HTR-8/SVneo (cell line): ENCODE measurements at regions not wholly inside any gene's neighbourhood (a gene's known extent, or its start where the extent isn't known, plus 50 kb on each side); places are given as distances from the start of the nearest gene placed in this dataset.
"Not testable (repeated sequence)": the region's sequence is repeated elsewhere in the genome, so short reads cannot be mapped to it uniquely, and the experiment has no call there.

Experiments used
- DNase-seq: peaks from one replicate; pipeline ENCODE4 v3.0.0; 2011; ENCODE audit warnings: low spot score, mixed read lengths; ENCODE audit not compliant: insufficient read length
- FAIRE-seq: peaks from 2 replicates; lab custom pipeline; 2011; peaks lifted over from hg19 to GRCh38; lab: Jason Lieb, UNC

DNA sequence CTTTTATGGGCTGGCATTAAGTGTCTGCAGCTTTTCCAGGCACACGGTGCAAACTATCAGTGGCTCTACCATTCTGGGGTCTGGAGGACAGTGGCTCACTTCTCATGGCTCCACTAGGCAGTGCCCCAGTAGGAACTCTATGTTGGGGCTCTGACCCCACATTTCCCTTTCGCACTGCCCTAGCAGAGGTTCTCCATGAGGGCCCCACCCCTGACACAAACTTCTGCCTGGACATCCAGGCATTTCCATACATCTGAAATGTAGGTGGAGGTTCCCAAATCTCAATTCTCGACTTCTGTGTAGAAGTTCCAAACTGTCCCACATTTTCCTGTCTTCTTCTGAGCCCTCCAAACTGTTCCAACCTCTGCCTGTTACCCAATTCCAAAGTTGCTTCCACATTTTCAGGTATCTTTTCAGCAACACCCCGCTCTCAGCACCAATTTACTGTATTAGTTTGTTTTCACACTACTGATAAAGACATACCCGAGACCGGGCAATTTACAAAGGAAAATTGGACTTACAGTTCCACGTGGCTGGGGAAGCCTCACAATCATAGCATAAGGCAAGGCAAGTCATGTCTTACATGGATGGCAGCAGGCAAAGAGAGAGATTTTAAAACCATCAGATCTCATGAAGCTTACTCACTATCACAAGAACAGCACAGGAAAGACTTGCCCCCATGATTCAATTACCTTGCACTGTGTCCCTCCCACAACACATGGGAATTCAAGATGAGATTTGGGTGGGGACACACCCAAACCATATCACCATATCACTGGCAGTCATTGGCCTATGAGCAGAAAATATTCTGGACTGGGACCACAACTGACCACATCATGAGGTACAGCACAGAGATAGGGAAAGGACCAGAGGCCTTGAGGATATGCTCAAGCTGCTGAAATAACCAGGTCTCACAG, 136.8 kb downstream of the TMEM30B start:
- DNase-seq, FAIRE-seq: not testable (repeated sequence)

DNA sequence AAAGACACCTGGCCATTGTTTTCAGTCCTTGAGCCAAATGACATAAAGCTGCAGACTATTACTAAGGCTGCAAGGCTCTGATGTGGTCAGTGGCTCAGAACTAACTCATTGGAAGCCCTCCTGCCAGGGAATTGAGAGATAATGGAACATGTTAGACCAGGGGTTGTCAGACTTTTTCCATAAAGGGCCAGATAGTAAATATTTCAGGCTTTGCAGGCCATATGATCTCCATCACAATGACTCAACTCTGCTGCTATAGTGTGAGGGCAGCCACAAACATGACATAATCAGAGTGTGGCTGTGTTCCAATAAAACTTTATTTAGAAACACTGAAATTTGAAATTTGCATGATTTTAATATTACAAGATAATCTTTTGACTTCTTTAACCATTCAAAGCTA, 140.3 kb downstream of the TMEM30B start:
- DNase-seq (no peak), FAIRE-seq (no peak)

DNA sequence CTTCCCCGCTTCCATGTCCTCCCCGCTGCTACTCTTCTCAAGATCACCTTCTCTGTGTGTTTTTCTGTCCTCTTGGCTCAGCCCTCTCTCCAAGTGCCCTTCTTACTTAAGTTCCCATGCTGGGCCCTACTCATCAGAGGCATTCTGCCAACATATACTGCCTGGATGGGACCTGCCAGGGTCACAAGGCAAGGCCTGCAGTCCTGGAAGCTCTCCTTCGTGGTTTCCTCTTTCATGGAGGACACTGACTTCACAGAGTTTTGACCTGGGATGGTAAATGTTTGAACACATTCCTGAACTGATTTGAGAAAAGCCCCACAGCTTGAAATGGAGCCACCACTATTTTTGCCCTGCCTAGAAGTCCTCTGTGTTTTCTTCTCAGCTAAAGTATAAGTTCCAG, 140.9 kb downstream of the TMEM30B start:
- DNase-seq (no peak), FAIRE-seq (no peak)

DNA sequence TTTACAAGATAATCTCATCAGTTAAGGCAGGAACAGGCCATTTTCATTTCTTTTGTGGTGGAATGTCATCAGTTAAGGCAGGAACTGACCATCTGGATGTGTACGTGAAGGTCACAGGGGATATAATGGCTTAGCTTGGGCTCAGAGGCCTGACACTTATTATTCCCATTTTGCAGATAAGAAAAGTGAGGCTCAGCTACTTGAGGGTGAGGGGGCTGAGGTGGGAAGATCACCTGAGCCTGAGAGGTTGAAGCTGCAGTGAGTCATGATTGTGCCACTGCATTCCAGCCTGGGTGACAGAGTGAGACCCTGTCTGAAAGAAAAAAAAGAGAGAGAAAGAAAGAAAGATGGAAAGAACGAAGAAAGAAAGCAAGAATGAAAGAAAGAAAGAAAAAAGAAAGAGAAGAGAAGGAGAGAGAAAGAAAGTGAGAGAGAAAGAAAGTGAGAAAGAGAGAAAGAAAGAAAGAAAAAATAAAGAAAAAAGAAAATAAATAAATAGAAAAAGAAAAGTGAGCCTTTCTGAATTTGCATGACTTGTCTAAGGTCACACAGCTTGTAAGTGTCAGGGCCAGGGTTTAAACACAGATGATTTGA, 142.0 kb downstream of the TMEM30B start:
- peak; percentile 74 for FAIRE-seq

DNA sequence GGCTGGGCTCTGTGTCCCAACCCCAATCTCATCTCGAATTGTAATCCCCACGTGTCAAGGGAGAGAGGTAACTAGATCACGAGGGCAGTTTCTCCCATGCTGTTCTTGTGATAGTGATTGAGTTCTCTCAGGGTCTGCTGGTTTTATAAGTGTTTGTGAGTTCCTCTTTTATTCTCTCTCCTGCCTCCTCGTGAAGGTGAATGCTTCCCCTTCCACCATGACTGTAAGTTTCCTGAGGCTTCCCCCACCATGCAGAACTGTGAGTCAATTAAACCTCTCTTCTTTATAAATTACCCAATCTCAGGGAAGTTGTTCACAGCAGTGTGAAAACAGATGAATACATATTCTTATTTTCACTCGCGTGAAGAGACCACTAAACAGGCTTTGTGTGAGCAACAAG, 148.2 kb downstream of the TMEM30B start:
- FAIRE-seq (peak; percentile 93), DNase-seq (no peak)

More for the DNA sequence above, 142.0 kb downstream of the TMEM30B start:
- no peak for DNase-seq

DNA sequence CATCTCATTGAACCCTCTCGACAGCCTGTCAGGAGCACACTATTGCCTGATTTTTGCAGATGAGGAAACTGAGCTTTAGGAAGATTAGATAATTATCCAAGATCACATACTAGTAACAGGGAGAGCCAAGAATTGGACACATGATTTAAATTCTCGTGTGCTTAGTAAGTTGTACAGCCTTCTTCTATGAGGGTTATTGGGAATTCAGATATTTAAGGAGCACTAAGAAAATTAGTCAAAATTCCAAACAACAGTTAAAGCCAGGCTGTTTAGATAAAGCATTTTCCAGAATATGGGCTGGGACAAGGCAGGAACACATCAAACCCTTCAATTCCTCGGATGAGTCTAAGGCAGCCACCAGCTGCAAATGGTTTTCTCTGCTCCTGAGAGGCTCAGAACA, 148.8 kb downstream of the TMEM30B start:
- DNase-seq = no peak
- no peak for FAIRE-seq

DNA sequence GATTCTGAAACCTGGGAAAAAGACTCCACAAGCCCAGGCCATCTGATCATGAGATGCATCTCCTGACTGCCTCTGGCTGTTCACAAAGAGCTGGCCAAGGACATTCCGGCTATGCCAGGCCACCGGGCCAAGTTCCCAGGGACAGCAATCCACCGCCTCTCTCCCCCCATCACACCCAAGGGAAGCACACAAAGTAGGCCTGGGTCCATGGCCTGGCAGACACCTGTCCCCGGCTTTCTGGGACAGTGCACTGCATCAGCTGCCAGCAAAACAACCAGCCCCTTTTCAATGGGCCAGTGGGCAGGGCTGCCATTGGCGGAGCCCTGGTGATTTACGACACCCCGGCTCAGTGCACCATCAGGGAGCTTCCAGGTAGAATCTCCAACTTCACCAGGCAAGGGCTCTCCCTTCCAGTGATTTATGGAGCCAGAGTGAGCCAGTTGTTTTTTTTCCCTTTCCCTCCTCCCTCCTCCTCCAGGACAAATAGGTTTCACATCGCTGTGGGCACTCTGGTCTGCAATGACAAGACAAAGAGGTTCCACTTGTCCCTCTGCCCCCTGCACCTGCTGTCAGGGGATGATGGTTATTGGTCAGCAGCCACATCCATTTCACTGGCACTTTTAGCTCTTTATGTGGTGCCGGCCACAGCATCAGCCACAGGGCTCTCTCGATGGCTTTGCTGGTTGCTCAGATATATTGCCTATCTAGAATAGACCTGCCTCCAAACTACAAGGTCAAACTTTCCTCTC, 149.6 kb downstream of the SLC38A6 start:
- no peak for DNase-seq
- FAIRE-seq = no peak

DNA sequence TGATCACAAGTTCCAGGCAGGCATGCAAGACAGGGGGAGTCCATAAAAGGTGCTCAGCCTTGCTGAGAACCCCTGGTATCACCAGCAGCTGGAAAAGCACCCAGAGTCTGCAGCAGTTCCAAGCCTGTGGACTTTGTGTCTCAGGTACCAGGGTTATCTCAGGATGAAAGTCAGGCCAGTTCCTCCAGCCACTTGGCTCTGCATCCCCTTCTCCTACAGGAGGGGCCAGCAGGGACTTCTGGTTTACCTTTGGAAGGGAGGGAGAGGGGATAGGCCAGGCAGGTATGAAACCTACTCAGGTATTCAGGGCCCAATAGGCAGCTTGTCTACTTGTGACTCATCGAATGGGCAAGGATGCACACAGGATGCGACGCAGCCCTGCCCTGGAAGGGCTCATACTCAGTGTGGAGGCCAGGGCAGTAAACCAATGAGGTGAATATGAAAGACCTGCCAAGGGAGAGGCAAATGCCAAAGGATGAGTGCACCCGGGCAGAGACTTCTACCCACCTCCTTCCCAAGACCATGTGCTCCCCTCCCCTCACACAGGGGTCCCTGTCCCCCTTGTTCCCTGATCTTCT, 148.2 kb downstream of the SLC38A6 start:
- DNase-seq = no peak
- no peak for FAIRE-seq

DNA sequence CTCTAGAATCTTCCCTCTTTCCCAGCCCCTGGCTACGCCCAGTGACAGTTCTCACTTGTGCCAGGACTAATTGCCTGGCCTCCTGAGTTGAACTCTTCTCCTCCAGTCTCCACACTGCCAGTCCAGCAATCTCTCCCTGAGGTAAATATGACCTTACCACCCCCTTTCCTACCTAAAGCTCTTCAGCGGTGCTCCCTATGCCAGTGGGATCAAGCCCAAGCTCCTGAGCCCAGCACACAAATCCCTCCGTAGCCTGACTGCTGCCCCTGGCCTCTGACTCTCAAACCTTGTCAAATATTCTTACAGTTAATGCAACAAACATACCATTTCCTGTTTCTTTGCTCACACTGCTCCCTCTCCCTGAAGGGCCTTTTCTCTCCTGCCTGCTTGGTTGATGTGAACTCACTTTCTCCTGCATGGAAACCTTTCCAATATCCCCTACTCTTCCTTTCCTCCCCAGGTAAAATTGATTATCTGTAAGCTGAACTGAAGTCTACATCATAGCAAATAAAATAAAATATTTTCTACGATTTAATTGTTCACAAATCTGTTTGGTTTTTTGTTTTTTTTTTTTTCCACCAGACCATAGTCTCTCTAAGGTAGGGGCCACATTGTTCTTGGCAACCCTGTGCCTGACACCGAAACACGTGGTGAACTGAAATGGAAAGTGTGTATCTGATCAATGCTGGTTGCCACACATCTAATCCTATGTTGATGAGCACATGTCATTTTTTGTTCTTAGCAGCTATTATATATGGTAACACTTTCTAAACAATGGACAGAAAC, 147.5 kb downstream of the SLC38A6 start:
- FAIRE-seq = no peak
- no peak for DNase-seq

DNA sequence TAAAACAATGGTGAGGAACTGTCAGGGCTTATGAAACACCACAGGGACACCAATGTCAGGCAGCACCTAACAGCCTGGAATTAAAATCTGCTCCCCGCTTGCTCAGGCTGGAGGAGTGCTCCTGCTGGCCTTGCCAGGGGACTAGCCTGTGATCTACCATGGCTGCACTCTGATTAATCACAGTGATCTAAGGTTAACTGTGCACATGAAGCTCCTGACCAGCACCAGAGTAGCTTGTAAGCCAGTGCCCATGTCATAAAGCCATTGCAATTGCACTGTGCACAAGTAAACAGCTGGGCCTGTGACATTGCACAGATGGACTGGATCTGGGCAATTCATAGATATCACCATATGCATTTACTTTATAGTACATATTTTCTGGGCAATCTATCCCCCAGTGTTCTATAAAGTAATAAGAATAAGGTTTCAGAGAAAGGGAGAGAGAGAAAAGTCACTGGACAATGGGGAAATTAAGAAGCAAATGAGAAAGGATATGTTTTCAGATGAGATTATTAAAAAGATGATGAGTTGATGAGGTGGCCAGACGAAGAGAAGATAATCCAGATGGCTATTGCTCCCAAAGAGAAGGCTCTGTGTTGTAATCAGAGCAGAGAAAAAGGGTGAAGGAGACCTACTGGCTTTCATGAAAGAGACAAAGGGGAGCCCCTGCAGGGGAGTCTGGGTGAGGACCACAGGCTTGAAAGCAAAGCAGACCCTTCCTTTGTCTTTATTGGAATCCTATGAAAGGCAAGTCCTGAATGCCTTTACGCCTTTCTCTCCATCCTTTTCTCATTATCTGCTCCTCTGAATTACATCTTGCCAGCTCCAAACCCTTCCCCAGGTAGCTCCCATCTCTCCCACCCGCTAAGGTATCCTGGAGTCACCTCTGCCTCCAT, 145.8 kb downstream of the SLC38A6 start:
- FAIRE-seq = no peak
- no peak for DNase-seq

DNA sequence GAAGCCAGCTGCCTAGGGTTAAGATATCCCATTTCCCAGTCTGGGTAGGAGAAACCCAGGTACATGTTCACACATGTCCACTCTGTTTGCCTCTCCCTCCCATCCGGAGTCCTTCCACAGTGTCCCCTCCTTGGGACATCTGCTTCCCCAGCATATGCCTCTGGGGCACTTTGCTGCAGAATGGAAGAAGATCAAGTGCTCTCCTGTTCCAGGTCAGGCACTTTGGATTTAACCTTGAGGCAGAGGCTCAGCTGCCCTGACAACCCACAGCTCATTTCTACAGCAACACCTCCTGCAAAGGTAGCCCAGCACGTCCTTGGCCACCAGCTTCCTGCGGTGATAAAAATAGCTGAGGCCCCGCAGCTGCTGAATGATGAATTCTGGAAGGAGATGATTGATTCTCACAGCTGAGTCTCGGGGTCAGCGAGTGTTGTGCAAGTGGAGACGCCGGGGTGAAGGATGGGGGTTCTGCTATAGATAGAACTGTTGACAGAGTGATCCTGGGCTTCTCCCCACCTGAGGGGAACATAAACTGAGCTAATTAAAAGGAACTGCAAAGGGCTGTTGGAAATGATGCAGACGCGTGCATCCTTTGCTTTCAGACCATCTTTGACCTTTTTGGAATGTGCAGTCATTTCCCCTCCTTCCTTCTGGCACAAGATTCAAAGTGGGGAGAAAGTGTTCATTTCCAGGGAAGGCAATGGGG, 145.0 kb downstream of the SLC38A6 start:
- peak; percentile 99 for FAIRE-seq
- peak; percentile 76 for DNase-seq

DNA sequence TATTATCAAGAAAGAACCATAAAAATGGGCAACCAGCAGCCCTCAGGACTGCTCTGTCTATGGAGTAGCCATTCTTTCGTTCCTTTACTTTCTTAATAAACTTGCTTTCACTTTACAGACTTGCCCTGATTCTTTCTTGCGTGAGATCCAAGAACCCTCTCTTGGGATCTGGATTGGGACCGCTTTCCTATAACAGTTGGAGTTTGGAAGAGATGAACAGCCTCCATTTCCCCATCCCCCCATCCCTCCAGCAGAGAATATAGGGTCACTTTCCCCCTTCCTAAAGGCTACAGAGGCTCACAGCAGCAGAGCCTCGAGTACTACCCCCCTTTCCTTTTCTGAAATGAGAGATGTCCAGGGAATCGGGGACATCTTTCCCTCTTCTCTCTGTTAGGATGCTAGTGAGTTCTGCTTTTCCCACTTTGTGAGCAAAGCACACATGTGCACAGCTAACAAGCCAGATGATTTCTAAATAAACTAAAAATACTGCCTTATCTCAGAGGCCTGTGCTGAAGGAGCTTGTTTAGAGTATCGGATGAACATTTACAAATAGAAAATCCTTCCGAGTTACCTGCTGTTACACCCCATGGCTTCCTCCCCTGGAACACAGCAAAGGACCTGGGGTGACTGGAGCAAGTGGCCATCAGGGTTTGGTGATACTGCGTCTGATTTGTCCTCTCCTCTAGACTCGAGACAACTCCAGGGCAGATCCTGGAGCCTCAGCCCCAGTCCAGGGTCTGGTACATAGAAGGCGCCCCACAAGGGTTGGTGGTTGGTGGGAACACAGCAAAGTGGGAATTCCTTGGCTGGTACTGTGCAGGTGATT, 144.2 kb downstream of the SLC38A6 start:
- no peak for DNase-seq
- no peak for FAIRE-seq

DNA sequence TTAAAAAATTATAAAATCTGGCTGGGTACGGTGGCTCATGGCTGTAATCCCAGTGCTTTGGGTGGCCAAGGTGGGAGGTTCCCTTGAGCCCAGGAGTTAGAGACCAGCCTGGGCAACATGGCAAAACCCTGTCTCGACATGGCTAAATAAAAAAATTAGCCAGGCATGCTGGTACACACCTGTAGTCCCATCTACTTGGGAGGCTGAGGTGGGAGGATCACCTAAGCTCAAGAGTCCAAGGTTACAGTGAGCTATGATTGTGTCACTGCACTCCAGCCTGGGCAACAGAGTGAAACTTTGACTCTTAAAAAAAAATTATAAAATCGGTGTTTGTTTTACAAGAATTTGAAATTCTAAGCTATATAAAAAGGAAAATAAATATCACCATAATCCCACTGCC, 141.8 kb downstream of the SLC38A6 start:
- DNase-seq (no peak), FAIRE-seq (peak; percentile 48)

DNA sequence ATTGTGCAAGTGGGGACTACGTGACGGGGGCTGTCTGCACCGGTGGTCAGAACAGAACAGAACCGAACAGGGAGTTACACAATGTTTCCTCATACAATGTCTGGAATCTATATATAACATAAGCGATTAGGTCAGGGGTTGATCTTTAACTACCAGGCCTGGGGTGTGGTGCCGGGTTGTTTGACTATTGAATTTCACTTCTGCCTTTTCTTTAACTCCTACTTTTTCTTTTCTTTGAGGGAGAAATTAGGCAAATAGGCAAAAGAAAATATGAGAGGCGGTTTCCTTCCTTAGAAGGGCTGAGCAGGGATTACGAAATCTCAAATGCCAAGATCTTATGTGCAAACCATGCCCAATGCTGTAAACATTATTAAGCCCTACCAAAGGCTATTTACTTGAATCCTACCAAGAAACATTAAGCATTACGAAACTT, 140.3 kb downstream of the SLC38A6 start:
- FAIRE-seq (no peak), DNase-seq (no peak)

DNA sequence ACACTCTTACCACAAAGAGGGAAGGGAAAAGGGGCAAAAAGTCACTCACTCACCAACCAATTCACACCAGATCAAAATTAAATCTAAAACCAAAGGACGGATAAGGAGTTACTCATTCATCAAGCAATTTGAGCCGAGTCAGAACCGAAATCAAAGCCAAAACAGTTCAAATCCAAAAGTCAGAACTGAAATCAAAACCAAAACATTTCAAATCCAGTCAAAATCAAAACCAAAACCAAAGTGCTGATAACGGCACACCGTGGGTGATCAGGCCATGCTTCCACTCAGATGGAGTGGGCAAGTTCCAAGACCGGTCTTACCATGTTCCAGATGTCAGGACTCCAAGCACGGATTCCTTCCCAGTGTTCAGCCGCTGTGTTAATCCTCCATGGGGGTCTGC, 139.5 kb downstream of the SLC38A6 start:
- FAIRE-seq = no peak
- DNase-seq = no peak

DNA sequence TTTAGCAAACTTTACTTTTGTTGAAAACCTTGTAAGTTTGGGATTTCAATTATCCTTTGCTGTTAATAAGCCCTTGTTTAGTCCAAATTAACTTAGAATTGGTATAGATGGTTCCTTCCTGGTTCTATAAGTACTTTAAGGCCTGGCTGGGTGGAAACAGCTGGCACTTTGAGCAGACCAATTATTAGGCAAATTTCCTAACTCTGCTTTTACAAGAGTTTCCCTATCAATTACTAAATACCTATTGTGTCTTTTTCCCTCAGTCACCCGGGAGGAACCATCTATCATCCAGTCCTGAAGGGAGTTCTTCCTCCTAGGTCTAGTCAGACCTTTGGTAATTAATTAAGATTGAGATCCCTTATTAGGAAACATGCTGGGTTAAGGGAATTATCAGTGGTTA, 138.0 kb downstream of the SLC38A6 start:
- FAIRE-seq (peak; percentile 71), DNase-seq (no peak)

DNA sequence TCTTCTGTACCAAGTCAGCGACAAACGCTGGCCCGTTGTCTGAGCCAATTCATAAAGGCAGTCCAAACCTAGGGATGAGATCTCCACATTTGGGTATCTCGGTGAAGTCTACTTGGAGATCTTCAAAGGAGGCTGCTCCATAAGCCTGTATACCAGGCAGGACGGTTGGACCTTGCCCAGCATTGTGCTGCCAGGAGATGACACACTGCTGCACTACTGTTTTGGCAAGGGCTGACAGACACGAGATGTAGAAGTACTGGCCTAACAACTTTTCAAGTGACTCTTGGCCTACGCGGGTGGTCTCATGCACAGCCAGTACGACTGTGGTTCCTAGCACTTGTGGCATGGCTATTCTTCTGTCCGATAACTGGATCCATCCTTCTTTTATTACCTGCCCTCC, 135.3 kb downstream of the SLC38A6 start:
- no peak for DNase-seq
- peak; percentile 98 for FAIRE-seq
